ENCODE measurements at regions not wholly inside any gene's neighbourhood (a gene's known extent, or its start where the extent isn't known, plus 50 kb on each side); places are given as distances from the start of the nearest gene placed in this dataset.

GRCh38 chr20:1831606-1832005 lies 63.6 kb upstream of the SIRPA start:
- no peak for TF ChIP-seq CTCF (conservative IDR thresholded peaks at IDR 0.05)
- H3K9me3 Mint-ChIP-seq = no peaks in the 10 kb centered on the region
- H3K36me3 Mint-ChIP-seq (ENCODE audit: low read depth) = no peaks in the 10 kb centered on the region
- DNase-seq (ENCODE audit: low read depth, low spot score) = no peak
- H3K27ac Mint-ChIP-seq (ENCODE audit: unreplicated experiment) = no peak overlapping the region
- peaks cover 75% of the 10 kb centered on the region for H3K27me3 Mint-ChIP-seq (ENCODE audit: low read depth)
- peaks cover 21% of the 10 kb centered on the region for H3K4me1 Mint-ChIP-seq
- H3K4me3 Mint-ChIP-seq = no peak overlapping the region

DNA sequence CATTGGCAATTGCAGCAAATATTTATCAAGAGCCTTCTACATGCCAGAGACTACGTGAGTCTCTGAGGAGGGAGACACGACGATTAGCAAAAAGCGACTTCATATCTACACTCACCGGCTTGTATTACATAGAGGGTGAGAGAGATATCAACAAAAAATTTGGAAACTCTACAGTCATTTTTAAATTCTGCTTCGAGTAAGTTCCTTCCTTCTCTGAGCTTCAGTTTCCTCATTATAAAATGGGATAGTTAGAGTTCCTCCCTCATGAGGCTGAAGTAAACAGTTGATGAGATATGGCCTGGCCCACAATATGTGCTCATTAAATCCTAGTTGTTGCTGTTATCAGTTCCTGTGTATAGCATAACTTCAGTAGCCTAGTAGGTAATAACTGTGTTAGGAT lies 64.1 kb upstream of the SIRPA start:
- Mint-ChIP-seq H3K36me3 (ENCODE audit: low read depth) (no peaks in the 10 kb centered on the region), H3K9me3 (no peaks in the 10 kb centered on the region), H3K27me3 (ENCODE audit: low read depth) (peaks cover 73% of the 10 kb centered on the region), H3K4me3 (no peak overlapping the region), H3K27ac (ENCODE audit: unreplicated experiment) (no peak overlapping the region), H3K4me1 (peaks cover 16% of the 10 kb centered on the region)
- DNase-seq (ENCODE audit: low read depth, low spot score) = no peak
- no peak for TF ChIP-seq CTCF (conservative IDR thresholded peaks at IDR 0.05)

- no peak for TF ChIP-seq CTCF (conservative IDR thresholded peaks at IDR 0.05)
- Mint-ChIP-seq H3K27ac (ENCODE audit: unreplicated experiment) (no peak overlapping the region), H3K9me3 (no peaks in the 10 kb centered on the region), H3K27me3 (ENCODE audit: low read depth) (peaks cover 73% of the 10 kb centered on the region), H3K4me3 (no peak overlapping the region), H3K4me1 (peaks cover 16% of the 10 kb centered on the region), H3K36me3 (ENCODE audit: low read depth) (no peaks in the 10 kb centered on the region)
- DNase-seq (ENCODE audit: low read depth, low spot score) = no peak
These were observed 65.0 kb upstream of the SIRPA start for GRCh38 chr20:1830240-1830639.

- Mint-ChIP-seq H3K36me3 (ENCODE audit: low read depth) (no peaks in the 10 kb centered on the region), H3K27me3 (ENCODE audit: low read depth) (peaks cover 71% of the 10 kb centered on the region), H3K27ac (ENCODE audit: unreplicated experiment) (no peak overlapping the region), H3K4me3 (no peak overlapping the region), H3K4me1 (peaks cover 16% of the 10 kb centered on the region), H3K9me3 (no peaks in the 10 kb centered on the region)
- no peak for DNase-seq (ENCODE audit: low read depth, low spot score)
- TF ChIP-seq CTCF (conservative IDR thresholded peaks at IDR 0.05) = no peak
These were observed 65.7 kb upstream of the SIRPA start for GRCh38 chr20:1829531-1829930.

- no peak for TF ChIP-seq CTCF (conservative IDR thresholded peaks at IDR 0.05)
- DNase-seq (ENCODE audit: low read depth, low spot score) = no peak
- peaks cover 16% of the 10 kb centered on the region for H3K4me1 Mint-ChIP-seq
- H3K4me3 Mint-ChIP-seq = no peak overlapping the region
- peaks cover 71% of the 10 kb centered on the region for H3K27me3 Mint-ChIP-seq (ENCODE audit: low read depth)
- H3K36me3 Mint-ChIP-seq (ENCODE audit: low read depth) = peaks cover under 1% of the 10 kb centered on the region
- H3K9me3 Mint-ChIP-seq = peaks cover under 1% of the 10 kb centered on the region
- peak overlapping the region; percentile 91 for H3K27ac Mint-ChIP-seq (ENCODE audit: unreplicated experiment)
These were observed 66.4 kb upstream of the SIRPA start for GRCh38 chr20:1828786-1829131.
